ENCODE measurements at regions not wholly inside any gene's neighbourhood (a gene's known extent, or its start where the extent isn't known, plus 50 kb on each side); places are given as distances from the start of the nearest gene placed in this dataset.

DNA sequence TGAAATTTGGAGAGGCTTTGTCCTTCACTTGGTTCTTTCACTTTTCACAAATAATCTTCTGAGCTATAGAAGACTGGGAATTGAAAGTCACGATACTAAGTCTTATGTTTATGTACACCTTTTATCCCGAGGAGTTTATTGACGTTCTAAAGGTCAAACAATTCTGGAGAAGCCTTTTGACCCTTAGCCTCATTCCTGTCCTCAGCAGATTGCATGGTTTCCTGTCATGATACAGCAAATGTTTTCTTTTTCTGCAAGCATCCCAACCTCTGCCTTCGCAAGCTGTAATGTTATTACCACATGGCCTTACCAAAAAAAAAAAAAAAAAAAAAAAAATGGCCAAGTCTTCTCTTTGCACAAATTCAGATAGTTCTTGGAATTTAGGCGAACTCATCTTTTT lies 411.7 kb upstream of the FLRT2 start:
- Histone ChIP-seq H3K4me3 (ENCODE audit: low read length in 2 of 2) (no peak overlapping the region), H3K4me1 (ENCODE audit: control insufficient read depth in 1 of 2, insufficient read depth in 2 of 2, low read length in 2 of 2) (no peaks in the 10 kb centered on the region), H3K36me3 (ENCODE audit: control insufficient read depth in 1 of 2, insufficient read depth in 2 of 2, low read length in 1 of 2) (no peaks in the 10 kb centered on the region), H3K9me3 (ENCODE audit: control insufficient read depth, low read length) (no peaks in the 10 kb centered on the region), H3K27ac (ENCODE audit: low read depth in 1 of 2, low read length in 2 of 2) (no peak overlapping the region), H3K27me3 (ENCODE audit: control insufficient read depth in 1 of 2, insufficient read depth in 2 of 2, low read length in 1 of 2) (no peaks in the 10 kb centered on the region)
- no peak for DNase-seq
- intact Hi-C loops (cut with DNase I), result no loop called here
- WGBS, 2 donors, result 64 to 75% methylated on average over 5 of the region's 5 CpGs
- ATAC-seq (ENCODE audit: low FRiP score), result no peak

DNA sequence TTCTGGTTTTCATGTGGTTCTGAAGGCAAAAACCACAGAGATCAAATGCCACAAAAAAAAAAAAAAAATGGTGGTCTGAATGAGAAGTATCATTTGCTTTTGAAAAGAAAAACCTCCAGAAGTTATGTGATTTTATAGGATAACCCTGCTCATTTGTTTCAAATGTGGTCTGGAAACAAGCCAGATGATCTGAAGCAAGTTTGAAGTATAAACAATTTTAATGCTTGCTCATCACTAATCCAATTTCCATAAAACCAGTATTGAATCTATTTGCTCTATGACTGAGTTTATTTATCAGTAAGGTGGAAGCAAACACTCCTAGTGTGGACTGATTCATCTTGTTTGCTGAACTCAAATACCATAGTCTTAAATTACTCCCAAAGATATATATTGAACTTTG lies 407.3 kb upstream of the FLRT2 start:
- intact Hi-C loops (cut with DNase I), result no loop called here
- ATAC-seq (ENCODE audit: low FRiP score) (no peak), DNase-seq (no peak)
- Histone ChIP-seq H3K4me3 (ENCODE audit: low read length in 2 of 2) (no peak overlapping the region), H3K27me3 (ENCODE audit: control insufficient read depth in 1 of 2, insufficient read depth in 2 of 2, low read length in 1 of 2) (no peaks in the 10 kb centered on the region), H3K36me3 (ENCODE audit: control insufficient read depth in 1 of 2, insufficient read depth in 2 of 2, low read length in 1 of 2) (no peaks in the 10 kb centered on the region), H3K27ac (ENCODE audit: low read depth in 1 of 2, low read length in 2 of 2) (no peak overlapping the region), H3K9me3 (ENCODE audit: control insufficient read depth, low read length) (no peaks in the 10 kb centered on the region), H3K4me1 (ENCODE audit: control insufficient read depth in 1 of 2, insufficient read depth in 2 of 2, low read length in 2 of 2) (no peaks in the 10 kb centered on the region)

DNA sequence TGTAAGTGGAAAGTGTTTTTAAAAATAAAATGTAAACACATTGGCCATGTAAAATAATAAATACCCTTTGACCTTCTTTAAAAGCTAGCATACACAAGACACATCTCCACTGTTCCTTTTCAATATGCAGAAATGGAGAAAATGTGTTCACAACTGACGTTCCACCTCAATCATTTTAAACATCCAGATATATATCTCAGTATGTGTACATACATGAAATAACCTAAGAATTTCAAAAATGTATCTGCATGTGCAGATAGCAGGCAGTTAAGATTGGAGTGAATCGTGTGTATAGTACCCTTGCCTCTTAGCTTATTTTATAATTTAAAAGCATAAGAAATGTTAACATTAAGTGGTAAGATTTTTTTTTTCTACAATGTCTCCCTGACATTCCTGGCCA lies 406.2 kb upstream of the FLRT2 start:
- intact Hi-C loops (cut with DNase I), result no loop called here
- Histone ChIP-seq H3K36me3 (ENCODE audit: control insufficient read depth in 1 of 2, insufficient read depth in 2 of 2, low read length in 1 of 2) (no peaks in the 10 kb centered on the region), H3K9me3 (ENCODE audit: control insufficient read depth, low read length) (no peaks in the 10 kb centered on the region), H3K27ac (ENCODE audit: low read depth in 1 of 2, low read length in 2 of 2) (no peak overlapping the region), H3K4me1 (ENCODE audit: control insufficient read depth in 1 of 2, insufficient read depth in 2 of 2, low read length in 2 of 2) (no peaks in the 10 kb centered on the region), H3K4me3 (ENCODE audit: low read length in 2 of 2) (no peak overlapping the region), H3K27me3 (ENCODE audit: control insufficient read depth in 1 of 2, insufficient read depth in 2 of 2, low read length in 1 of 2) (no peaks in the 10 kb centered on the region)
- ATAC-seq (ENCODE audit: low FRiP score) (no peak), DNase-seq (no peak)
- 90% methylated on average over 2 of the region's 2 CpGs for WGBS, 2 donors

DNA sequence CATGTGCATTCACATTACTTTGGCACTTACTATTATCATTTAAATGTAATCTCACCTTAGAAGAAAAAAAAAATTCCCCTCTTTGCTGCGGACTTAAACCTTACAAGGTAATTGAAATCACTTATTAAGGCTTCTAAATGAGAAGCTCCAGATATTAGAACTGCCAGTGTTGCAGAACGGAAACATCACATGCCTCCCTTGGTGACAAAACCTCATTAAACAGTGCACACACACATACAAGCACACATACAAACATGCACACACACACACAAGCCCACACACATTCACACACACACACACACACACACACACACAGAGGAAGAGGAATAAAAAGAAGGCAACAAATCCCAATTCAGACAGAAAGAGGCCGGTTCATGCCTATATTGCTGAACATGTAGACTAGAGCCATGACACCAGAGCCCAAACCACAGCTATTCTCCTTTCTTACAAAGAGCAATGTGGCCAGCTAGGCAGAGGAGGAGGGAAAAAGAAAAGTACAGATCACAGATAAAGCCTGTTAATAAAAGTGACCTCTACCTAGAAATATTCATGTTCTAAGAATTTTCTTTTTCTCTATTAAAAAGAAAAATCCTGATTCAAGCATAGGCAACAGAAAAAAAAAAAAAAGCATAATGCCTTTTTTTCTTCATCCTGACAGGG lies 405.2 kb upstream of the FLRT2 start:
- Histone ChIP-seq H3K27ac (ENCODE audit: low read depth in 1 of 2, low read length in 2 of 2) (no peak overlapping the region), H3K4me1 (ENCODE audit: control insufficient read depth in 1 of 2, insufficient read depth in 2 of 2, low read length in 2 of 2) (no peaks in the 10 kb centered on the region), H3K9me3 (ENCODE audit: control insufficient read depth, low read length) (no peaks in the 10 kb centered on the region), H3K27me3 (ENCODE audit: control insufficient read depth in 1 of 2, insufficient read depth in 2 of 2, low read length in 1 of 2) (no peaks in the 10 kb centered on the region), H3K36me3 (ENCODE audit: control insufficient read depth in 1 of 2, insufficient read depth in 2 of 2, low read length in 1 of 2) (no peaks in the 10 kb centered on the region), H3K4me3 (ENCODE audit: low read length in 2 of 2) (no peak overlapping the region)
- no peak for ATAC-seq (ENCODE audit: low FRiP score)
- intact Hi-C loops (cut with DNase I), result no loop called here
- DNase-seq, result no peak
- WGBS, 2 donors, result 92 to 97% methylated on average over 3 of the region's 3 CpGs

GRCh38 chr14:85125291-85125670 lies 404.7 kb upstream of the FLRT2 start:
- WGBS, 2 donors, result 78 to 82% methylated on average over 2 of the region's 2 CpGs
- Histone ChIP-seq H3K4me3 (ENCODE audit: low read length in 2 of 2) (no peak overlapping the region), H3K36me3 (ENCODE audit: control insufficient read depth in 1 of 2, insufficient read depth in 2 of 2, low read length in 1 of 2) (no peaks in the 10 kb centered on the region), H3K4me1 (ENCODE audit: control insufficient read depth in 1 of 2, insufficient read depth in 2 of 2, low read length in 2 of 2) (no peaks in the 10 kb centered on the region), H3K9me3 (ENCODE audit: control insufficient read depth, low read length) (no peaks in the 10 kb centered on the region), H3K27me3 (ENCODE audit: control insufficient read depth in 1 of 2, insufficient read depth in 2 of 2, low read length in 1 of 2) (no peaks in the 10 kb centered on the region), H3K27ac (ENCODE audit: low read depth in 1 of 2, low read length in 2 of 2) (no peak overlapping the region)
- ATAC-seq (ENCODE audit: low FRiP score) (no peak), DNase-seq (no peak)
- intact Hi-C loops (cut with DNase I), result no loop called here

- H3K4me3 ChIP-seq (ENCODE audit: low read length in 2 of 2), result no peak overlapping the region
- no peaks in the 10 kb centered on the region for H3K9me3 ChIP-seq (ENCODE audit: control insufficient read depth, low read length)
- no peaks in the 10 kb centered on the region for H3K36me3 ChIP-seq (ENCODE audit: control insufficient read depth in 1 of 2, insufficient read depth in 2 of 2, low read length in 1 of 2)
- H3K27me3 ChIP-seq (ENCODE audit: control insufficient read depth in 1 of 2, insufficient read depth in 2 of 2, low read length in 1 of 2), result no peaks in the 10 kb centered on the region
- DNase-seq, result no peak
- no peaks in the 10 kb centered on the region for H3K4me1 ChIP-seq (ENCODE audit: control insufficient read depth in 1 of 2, insufficient read depth in 2 of 2, low read length in 2 of 2)
- no peak overlapping the region for H3K27ac ChIP-seq (ENCODE audit: low read depth in 1 of 2, low read length in 2 of 2)
- ATAC-seq (ENCODE audit: low FRiP score), result peak; percentile 77
- intact Hi-C loops (cut with DNase I), result no loop called here
- 63 to 64% methylated on average over 2 of the region's 2 CpGs for WGBS, 2 donors
Measured at GRCh38 chr14:85129921-85130320, 400.0 kb upstream of the FLRT2 start.

DNA sequence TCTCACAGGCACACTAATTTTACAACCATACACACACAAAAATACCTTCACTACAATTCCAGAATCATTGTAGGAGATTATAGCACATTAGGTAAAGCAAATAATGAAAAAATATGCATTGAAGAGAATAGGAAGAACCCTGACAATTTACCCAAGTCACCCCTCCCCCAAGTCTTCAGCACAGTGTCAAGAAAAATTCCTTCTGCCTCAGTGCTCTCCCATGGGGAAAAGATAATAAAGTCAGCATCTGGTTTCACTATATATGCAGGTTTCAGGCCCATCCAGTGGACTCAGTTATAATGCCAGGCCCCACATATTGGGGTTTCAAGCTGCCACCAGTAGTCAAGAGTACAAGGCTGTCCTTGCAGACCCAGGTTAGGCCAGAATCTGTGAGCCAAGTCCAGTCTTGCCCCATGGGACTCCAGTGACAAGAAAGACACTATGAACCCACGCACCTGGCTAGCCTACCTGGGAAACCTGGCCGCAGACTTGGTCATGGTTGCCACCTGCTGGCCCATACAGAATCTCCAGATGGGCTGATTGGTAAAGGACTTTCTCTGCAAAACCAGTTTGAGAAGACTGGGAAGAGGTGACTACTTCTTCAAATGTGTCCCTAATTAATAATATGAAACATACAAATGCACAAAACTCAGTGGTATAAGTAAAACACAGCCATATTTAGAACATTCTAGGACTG lies 398.6 kb upstream of the FLRT2 start:
- H3K9me3 ChIP-seq (ENCODE audit: control insufficient read depth, low read length), result no peaks in the 10 kb centered on the region
- 87 to 88% methylated on average over 2 of the region's 2 CpGs for WGBS, 2 donors
- intact Hi-C loops (cut with DNase I), result no loop called here
- ATAC-seq (ENCODE audit: low FRiP score), result no peak
- no peak overlapping the region for H3K4me3 ChIP-seq (ENCODE audit: low read length in 2 of 2)
- no peaks in the 10 kb centered on the region for H3K4me1 ChIP-seq (ENCODE audit: control insufficient read depth in 1 of 2, insufficient read depth in 2 of 2, low read length in 2 of 2)
- H3K36me3 ChIP-seq (ENCODE audit: control insufficient read depth in 1 of 2, insufficient read depth in 2 of 2, low read length in 1 of 2), result no peaks in the 10 kb centered on the region
- H3K27ac ChIP-seq (ENCODE audit: low read depth in 1 of 2, low read length in 2 of 2), result no peak overlapping the region
- no peak for DNase-seq
- H3K27me3 ChIP-seq (ENCODE audit: control insufficient read depth in 1 of 2, insufficient read depth in 2 of 2, low read length in 1 of 2), result no peaks in the 10 kb centered on the region

GRCh38 chr14:85142982-85143381 lies 387.0 kb upstream of the FLRT2 start:
- Histone ChIP-seq H3K27ac (ENCODE audit: low read depth in 1 of 2, low read length in 2 of 2) (no peak overlapping the region), H3K36me3 (ENCODE audit: control insufficient read depth in 1 of 2, insufficient read depth in 2 of 2, low read length in 1 of 2) (no peaks in the 10 kb centered on the region), H3K9me3 (ENCODE audit: control insufficient read depth, low read length) (no peaks in the 10 kb centered on the region), H3K4me1 (ENCODE audit: control insufficient read depth in 1 of 2, insufficient read depth in 2 of 2, low read length in 2 of 2) (no peaks in the 10 kb centered on the region), H3K27me3 (ENCODE audit: control insufficient read depth in 1 of 2, insufficient read depth in 2 of 2, low read length in 1 of 2) (no peaks in the 10 kb centered on the region), H3K4me3 (ENCODE audit: low read length in 2 of 2) (no peak overlapping the region)
- ATAC-seq (ENCODE audit: low FRiP score), result no peak
- 61 to 71% methylated on average over 1 of the region's 1 CpG for WGBS, 2 donors
- DNase-seq, result no peak
- intact Hi-C loops (cut with DNase I), result no loop called here

- H3K27me3 ChIP-seq (ENCODE audit: control insufficient read depth in 1 of 2, insufficient read depth in 2 of 2, low read length in 1 of 2), result no peaks in the 10 kb centered on the region
- no peak overlapping the region for H3K27ac ChIP-seq (ENCODE audit: low read depth in 1 of 2, low read length in 2 of 2)
- intact Hi-C loops (cut with DNase I), result no loop called here
- no peaks in the 10 kb centered on the region for H3K4me1 ChIP-seq (ENCODE audit: control insufficient read depth in 1 of 2, insufficient read depth in 2 of 2, low read length in 2 of 2)
- ATAC-seq (ENCODE audit: low FRiP score) (no peak), DNase-seq (no peak)
- H3K9me3 ChIP-seq (ENCODE audit: control insufficient read depth, low read length), result no peaks in the 10 kb centered on the region
- WGBS, 2 donors, result 75 to 81% methylated on average over 3 of the region's 3 CpGs
- no peaks in the 10 kb centered on the region for H3K36me3 ChIP-seq (ENCODE audit: control insufficient read depth in 1 of 2, insufficient read depth in 2 of 2, low read length in 1 of 2)
- H3K4me3 ChIP-seq (ENCODE audit: low read length in 2 of 2), result no peak overlapping the region
Measured at GRCh38 chr14:85146779-85147178, 383.2 kb upstream of the FLRT2 start.

Measured in aorta (tissue), 5 donors.